ENCODE measurements at regions not wholly inside any gene's neighbourhood (a gene's known extent, or its start where the extent isn't known, plus 50 kb on each side); places are given as distances from the start of the nearest gene placed in this dataset.

DNA sequence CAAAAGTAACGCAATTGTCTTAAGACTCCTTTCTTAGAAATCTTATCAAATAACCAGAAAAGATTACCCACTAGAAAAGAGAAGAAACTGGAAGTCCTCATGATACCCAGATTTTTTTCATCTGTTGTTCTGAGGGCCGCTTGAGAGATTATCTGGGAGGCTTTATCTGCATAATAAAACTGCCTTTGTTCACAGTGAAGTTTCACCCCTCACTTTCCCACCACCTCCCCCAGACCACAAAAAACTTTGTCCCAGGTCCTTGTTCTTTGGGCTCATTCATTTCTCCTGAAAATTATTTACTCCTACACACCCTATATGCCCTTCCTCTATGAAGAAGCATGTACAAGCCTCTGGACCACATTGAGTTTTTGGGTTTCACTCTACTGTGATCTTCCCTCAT is 745.1 kb upstream of the COBL start:
- TF ChIP-seq CTCF (IDR thresholded peaks at IDR 0.05) (no peak), EZH2phosphoT487 (IDR thresholded peaks at IDR 0.05) (no peak)

All from neural progenitor cell (in vitro differentiated cells).